IMR-90 (cell line): ENCODE measurements at regions not wholly inside any gene's neighbourhood (a gene's known extent, or its start where the extent isn't known, plus 50 kb on each side); places are given as distances from the start of the nearest gene placed in this dataset.

ENCODE experiments used
- ATAC-seq: fragments of 200-7000 bp; cut with Tn5 transposase; 2 replicates; pipeline ENCODE4 v1.9.1; 2020; ENCODE audit warnings: low read depth, mild to moderate bottlenecking, moderate library complexity
- BruUV-seq: library from RNA; stranded (reverse); fragments of 400-500 nt; replicated peaks from 2 replicates; lab custom pipeline; 2021; lab: Mats Ljungman, UMichigan
- CTCF ChIA-PET: fragments of 300-600 bp; formaldehyde crosslinking; extraction: SDS; loops from one replicate; lab custom pipeline; 2021; ENCODE audit warnings: antibody characterized with exemption; lab: Yijun Ruan, JAX
- POLR2A ChIA-PET: fragments of 300-600 bp; sonication (Branson Sonifier 250); formaldehyde crosslinking; loops from one replicate; lab custom pipeline; 2022; ENCODE audit warnings: antibody characterized with exemption; ENCODE audit not compliant: unreplicated experiment; lab: Charles Lee
- DNase-seq: peaks from one replicate; pipeline ENCODE4 v3.0.0; 2013
- H2AFZ ChIP-seq: replicated peaks from 2 replicates; pipeline ENCODE3; 2013; ENCODE audit warnings: low read length, mild to moderate bottlenecking; ENCODE audit not compliant: poor library complexity
- H2AK5ac ChIP-seq: 2 replicates; pipeline ENCODE4 v1.6.1; 2013; ENCODE audit warnings: low read depth, low read length, inconsistent platforms
- H2AK9ac ChIP-seq: replicated peaks from 2 replicates; pipeline ENCODE3; 2013; ENCODE audit warnings: mild to moderate bottlenecking, low read depth, low read length, moderate library complexity; ENCODE audit not compliant: poor library complexity
- H2BK120ac ChIP-seq: 2 replicates; pipeline ENCODE4 v1.6.1; 2013; ENCODE audit warnings: low read depth, low read length, inconsistent platforms
- H2BK15ac ChIP-seq: 3 replicates; pipeline ENCODE4 v1.6.1; 2013; ENCODE audit warnings: low read depth, low read length, inconsistent platforms
- H2BK20ac ChIP-seq: 2 replicates; pipeline ENCODE4 v1.6.1; 2013; ENCODE audit warnings: low read depth, mild to moderate bottlenecking, inconsistent platforms, low read length, moderate library complexity
- H2BK5ac ChIP-seq: 2 replicates; pipeline ENCODE4 v1.6.1; 2013; ENCODE audit warnings: mild to moderate bottlenecking, low read depth, low read length, inconsistent platforms; ENCODE audit not compliant: poor library complexity, severe bottlenecking
- H3K14ac ChIP-seq: replicated peaks from 2 replicates; pipeline ENCODE4 v1.6.1; 2013; ENCODE audit warnings: low read depth, low read length, inconsistent platforms
- H3K18ac ChIP-seq: 2 replicates; pipeline ENCODE4 v1.6.1; 2013; ENCODE audit warnings: low read depth, low read length, control low read depth
- H3K23ac ChIP-seq: 2 replicates; pipeline ENCODE4 v1.6.1; 2013; ENCODE audit warnings: low read depth, low read length, inconsistent platforms
- H3K27ac ChIP-seq: 2 replicates; pipeline ENCODE4 v1.5.1; 2013; ENCODE audit warnings: mild to moderate bottlenecking, control low read depth, low read length; ENCODE audit not compliant: insufficient read depth
- H3K27me3 ChIP-seq: 2 replicates; pipeline ENCODE4 v1.6.1; 2013; ENCODE audit warnings: low read length; ENCODE audit not compliant: control insufficient read depth, insufficient read depth
- H3K36me3 ChIP-seq: 2 replicates; pipeline ENCODE4 v1.6.1; 2013; ENCODE audit warnings: low read length, mixed read lengths; ENCODE audit not compliant: control insufficient read depth, insufficient read depth
- H3K4ac ChIP-seq: 2 replicates; pipeline ENCODE4 v1.6.1; 2013; ENCODE audit warnings: low read depth, low read length, inconsistent platforms
- H3K4me1 ChIP-seq: 2 replicates; pipeline ENCODE4 v1.6.1; 2013; ENCODE audit warnings: low read length, mixed read lengths; ENCODE audit not compliant: control insufficient read depth, insufficient read depth
- H3K4me2 ChIP-seq: 2 replicates; pipeline ENCODE4 v1.6.1; 2013; ENCODE audit warnings: low read depth, mild to moderate bottlenecking, control low read depth, low read length, moderate library complexity
- H3K4me3 ChIP-seq: 2 replicates; pipeline ENCODE4 v1.5.1; 2013; ENCODE audit warnings: low read depth, mild to moderate bottlenecking, control low read depth, low read length, moderate library complexity; ENCODE audit not compliant: insufficient read depth
- H3K56ac ChIP-seq: 2 replicates; pipeline ENCODE4 v1.6.1; 2013; ENCODE audit warnings: low read length, inconsistent platforms; ENCODE audit not compliant: insufficient read depth; ENCODE audit errors: extremely low read depth
- H3K79me1 ChIP-seq, 2 experiments: 2 replicates each; pipeline ENCODE4 v1.6.1; 2013; ENCODE audit warnings: low read length in 2 of 2, inconsistent platforms in 1 of 2, low read depth in 1 of 2
- H3K9ac ChIP-seq: 2 replicates; pipeline ENCODE4 v1.6.1; 2013; ENCODE audit warnings: low read depth, low read length, control low read depth
- H3K9me1 ChIP-seq: 2 replicates; pipeline ENCODE4 v1.6.1; 2013; ENCODE audit warnings: low read length, inconsistent platforms; ENCODE audit not compliant: insufficient read depth
- H3K9me3 ChIP-seq: 2 replicates; pipeline ENCODE4 v1.6.1; 2013; ENCODE audit warnings: low read length; ENCODE audit not compliant: control insufficient read depth, insufficient read depth
- H4K20me1 ChIP-seq: 2 replicates; pipeline ENCODE4 v1.6.1; 2013; ENCODE audit warnings: low read length, inconsistent platforms; ENCODE audit not compliant: insufficient read depth
- H4K5ac ChIP-seq: 2 replicates; pipeline ENCODE4 v1.6.1; 2013; ENCODE audit warnings: mild to moderate bottlenecking, low read depth, low read length, control low read depth
- H4K8ac ChIP-seq, 2 experiments: 2 replicates each; pipeline ENCODE4 v1.6.1; 2013; ENCODE audit warnings: low read depth in 2 of 2, low read length in 2 of 2, control low read depth in 1 of 2, inconsistent platforms in 1 of 2
- H4K91ac ChIP-seq: 2 replicates; pipeline ENCODE4 v1.6.1; 2013; ENCODE audit warnings: low read depth, low read length, inconsistent platforms; ENCODE audit not compliant: insufficient read depth
- CEBPB ChIP-seq: IDR thresholded peaks from 2 replicates; pipeline ENCODE4 v1.6.1; 2012; ENCODE audit warnings: low read depth, low read length, improper control_type of control experiment
- MXI1 ChIP-seq: IDR thresholded peaks from 2 replicates; pipeline ENCODE4 v1.6.1; 2012; ENCODE audit warnings: low read depth, mild to moderate bottlenecking, low read length, moderate library complexity, borderline replicate concordance
- RAD21 ChIP-seq: IDR thresholded peaks from 2 replicates; pipeline ENCODE4 v1.6.1; 2012; ENCODE audit warnings: low read length, improper control_type of control experiment
- USF2 ChIP-seq: fragments of 150-350 bp; IDR thresholded peaks from 2 replicates; pipeline ENCODE4 v1.6.1; 2017; ENCODE audit warnings: mild to moderate bottlenecking, antibody characterized with exemption, low read length, low read depth
- WGBS, 2 experiments: methylation state at CpG; one replicate each; pipeline versions ENCODE4 v1.1.5 to v1.1.7; 2013; ENCODE audit warnings: missing lambda C conversion rate in 2 of 2; ENCODE audit not compliant: insufficient read length in 1 of 2; ENCODE audit errors: extremely low coverage in 2 of 2; 5-methylcytosine and 5-hydroxymethylcytosine counted together
- dilution Hi-C: fragments of 300-500 bp; cut with HindIII; formaldehyde crosslinking; loops from one replicate; pipeline ENCODE4 v1.14.3; 2018; ENCODE audit warnings: low sequenced_read_pairs; ENCODE audit not compliant: unreplicated experiment
- in situ Hi-C: fragments of 300-500 bp; cut with MboI; formaldehyde crosslinking; loops from 3 replicates; pipeline ENCODE4 v1.14.3; 2019; ENCODE audit warnings: low sequenced_read_pairs, inconsistent platforms, mixed read lengths
- intact Hi-C: fragments of 100-400 bp; cut with micrococcal nuclease; formaldehyde crosslinking; loops from 2 replicates; pipeline ENCODE4 v1.10.0; 2022

- Histone ChIP-seq H3K79me1 (no peaks in the 10 kb centered on the region), H3K4me2 (no peak overlapping the region), H3K27ac (no peak overlapping the region), H3K23ac (no peak overlapping the region), H3K27me3 (peaks cover 23% of the 10 kb centered on the region), H2AK5ac (no peak overlapping the region), H2AK9ac (no peak overlapping the region), H4K8ac (no peak overlapping the region), H4K91ac (no peak overlapping the region), H3K4me3 (no peak overlapping the region), H3K56ac (no peak overlapping the region), H2AFZ (no peak overlapping the region), H3K18ac (no peak overlapping the region), H3K9me1 (no peaks in the 10 kb centered on the region), H3K36me3 (no peaks in the 10 kb centered on the region), H4K20me1 (no peaks in the 10 kb centered on the region), H3K4ac (no peak overlapping the region), H3K14ac (no peak overlapping the region), H3K4me1 (peaks cover 6% of the 10 kb centered on the region), H2BK20ac (no peak overlapping the region), H2BK120ac (no peak overlapping the region), H2BK15ac (no peak overlapping the region), H3K9me3 (no peaks in the 10 kb centered on the region), H3K9ac (no peak overlapping the region), H2BK5ac (no peak overlapping the region), H4K5ac (no peak overlapping the region)
- intact Hi-C loops, result loop anchor here (5.0 to 10.0 kb wide), 3 partner anchors 72 to 588 kb away; partner anchors contain the start of genes ITFG1 and PHKB
- WGBS, 2 experiments, result no CpG with 5 or more reads among the region's 3 CpGs
- DNase-seq, result no peak
- POLR2A ChIA-PET, result no interaction called here
- TF ChIP-seq USF2 (no peak), MXI1 (no peak), CEBPB (no peak), RAD21 (no peak)
- CTCF ChIA-PET, result interaction anchor here (1.4 kb wide), 1 partner anchor 906 kb away, joined by 3 read pairs; the partner anchor contains the start of gene NETO2
- ATAC-seq, result no peak
- in situ Hi-C loops, result loop anchor here (5.0 kb wide), 1 partner anchor 107 kb away; the partner anchor contains the start of gene ABCC12
- dilution Hi-C loops, result no loop called here
- BruUV-seq, result no TSS peak
Measured at GRCh38 chr16:48049847-48050246, 105.9 kb downstream of the ABCC12 start.
